HepG2 (cell line): ENCODE measurements at regions not wholly inside any gene's neighbourhood (a gene's known extent, or its start where the extent isn't known, plus 50 kb on each side); places are given as distances from the start of the nearest gene placed in this dataset.

Experiments used
- ADNP ChIP-seq: sonication (generic); formaldehyde crosslinking; IDR thresholded peaks from 2 replicates; pipeline ENCODE4 v1.4.0; 2020; ENCODE audit warnings: missing genetic modification reagents
- DR1 ChIP-seq: sonication (generic); formaldehyde crosslinking; IDR thresholded peaks from 2 replicates; pipeline ENCODE4 v1.8.0; 2021; ENCODE audit warnings: mild to moderate bottlenecking, missing genetic modification reagents, inconsistent platforms
- HDAC1 ChIP-seq: sonication (generic); formaldehyde crosslinking; IDR thresholded peaks from 2 replicates; pipeline ENCODE4 v1.5.1; 2020; ENCODE audit warnings: mild to moderate bottlenecking, missing genetic modification reagents
- HOXA3 ChIP-seq: sonication (generic); formaldehyde crosslinking; IDR thresholded peaks from 2 replicates; pipeline ENCODE4 v1.5.0; 2020; ENCODE audit warnings: missing genetic modification reagents
- HOXA9 ChIP-seq: sonication (generic); formaldehyde crosslinking; IDR thresholded peaks from 2 replicates; pipeline ENCODE4 v1.8.1; 2022; ENCODE audit warnings: missing genetic modification reagents, mild to moderate bottlenecking, moderate library complexity, borderline replicate concordance
- NR3C1 ChIP-seq: sonication (generic); formaldehyde crosslinking; IDR thresholded peaks from 2 replicates; pipeline ENCODE4 v1.4.0; 2020; ENCODE audit warnings: missing genetic modification reagents
- PTBP1 ChIP-seq: fragments of 200-400 bp; formaldehyde crosslinking; IDR thresholded peaks from 2 replicates; pipeline ENCODE4 v1.6.1; 2018; ENCODE audit warnings: low read length, low read depth; ENCODE audit not compliant: poor library complexity, severe bottlenecking
- RARA ChIP-seq: IDR thresholded peaks from 2 replicates; pipeline ENCODE4 v1.6.1; 2016; ENCODE audit warnings: missing genetic modification reagents, missing compliant biosample characterization
- SAFB2 ChIP-seq: sonication (generic); formaldehyde crosslinking; IDR thresholded peaks from 2 replicates; pipeline ENCODE4 v1.5.1; 2020; ENCODE audit warnings: missing genetic modification reagents, low read depth, mild to moderate bottlenecking, borderline replicate concordance
- SOX13 ChIP-seq, 3 experiments: fragments of 450-650 bp in 1 of 3; sonication (generic) in 1 of 3; formaldehyde crosslinking in 1 of 3; IDR thresholded peaks in 2 of 3; conservative IDR thresholded peaks in 1 of 3; 2 replicates each; pipeline versions ENCODE4 v1.5.0 to v1.6.1; 2016 to 2020; ENCODE audit warnings: antibody characterized with exemption in 1 of 3, mild to moderate bottlenecking in 1 of 3, missing compliant biosample characterization in 1 of 3, missing genetic modification reagents in 1 of 3, moderate library complexity in 1 of 3
- SRSF1 ChIP-seq: fragments of 200-400 bp; formaldehyde crosslinking; optimal IDR thresholded peaks from 2 replicates; pipeline ENCODE3; 2017; ENCODE audit warnings: mild to moderate bottlenecking, low read depth, low read length, moderate library complexity
- ZBTB21 ChIP-seq: sonication (generic); formaldehyde crosslinking; IDR thresholded peaks from 2 replicates; pipeline ENCODE4 v1.4.0; 2020; ENCODE audit warnings: missing genetic modification reagents
- ZHX2 ChIP-seq, 2 experiments: sonication (generic) in 1 of 2; formaldehyde crosslinking in 1 of 2; IDR thresholded peaks; 2 replicates each; pipeline versions ENCODE4 v1.6.1 to v1.9.0; 2014 to 2022; ENCODE audit warnings: antibody characterized with exemption in 1 of 2, borderline replicate concordance in 1 of 2, inconsistent platforms in 1 of 2, low read depth in 1 of 2, missing genetic modification reagents in 1 of 2
- ZNF160 ChIP-seq: sonication (generic); formaldehyde crosslinking; IDR thresholded peaks from 2 replicates; pipeline ENCODE4 v1.8.0; 2022; ENCODE audit warnings: mild to moderate bottlenecking, inconsistent platforms, missing genetic modification reagents
- ZNF230 ChIP-seq: sonication (generic); formaldehyde crosslinking; IDR thresholded peaks from 2 replicates; pipeline ENCODE4 v1.4.0; 2020; ENCODE audit warnings: mild to moderate bottlenecking, missing genetic modification reagents
- ZNF280D ChIP-seq: sonication (generic); formaldehyde crosslinking; IDR thresholded peaks from 2 replicates; pipeline ENCODE4 v1.5.1; 2020; ENCODE audit warnings: mild to moderate bottlenecking, missing genetic modification reagents
- ZNF414 ChIP-seq: sonication (generic); formaldehyde crosslinking; IDR thresholded peaks from 2 replicates; pipeline ENCODE4 v1.5.0; 2020; ENCODE audit warnings: missing genetic modification reagents
- ZNF44 ChIP-seq: sonication (generic); formaldehyde crosslinking; IDR thresholded peaks from 2 replicates; pipeline ENCODE4 v1.5.1; 2020; ENCODE audit warnings: mild to moderate bottlenecking, missing genetic modification reagents
- ZNF484 ChIP-seq: sonication (generic); formaldehyde crosslinking; IDR thresholded peaks from 2 replicates; pipeline ENCODE4 v1.5.1; 2020; ENCODE audit warnings: mild to moderate bottlenecking, low read depth, missing genetic modification reagents, borderline replicate concordance
- ZSCAN22 ChIP-seq: sonication (generic); formaldehyde crosslinking; IDR thresholded peaks from 2 replicates; pipeline ENCODE4 v1.4.0; 2020; ENCODE audit warnings: mild to moderate bottlenecking, missing genetic modification reagents

- TF ChIP-seq ADNP (CRISPR knock-in tag), result no peak
- no peak for TF ChIP-seq ZNF230 (CRISPR knock-in tag)
- TF ChIP-seq HOXA3, result peak; percentile 56; the same call in 1 of the 2 replicates
- TF ChIP-seq SRSF1, result no peak
- no peak for TF ChIP-seq ZNF414 (CRISPR knock-in tag)
- peak; percentile 63 for TF ChIP-seq RARA (CRISPR knock-in tag)
- no peak for TF ChIP-seq DR1 (CRISPR knock-in tag)
- no peak for TF ChIP-seq NR3C1
- no peak for TF ChIP-seq ZNF44 (CRISPR knock-in tag)
- no peak for TF ChIP-seq PTBP1
- TF ChIP-seq ZHX2 (IDR thresholded peaks at IDR 0.05; ENCODE audit: low read depth), result no peak
- no peak for TF ChIP-seq ZHX2 (CRISPR knock-in tag; IDR thresholded peaks at IDR 0.05; ENCODE audit: borderline replicate concordance)
- TF ChIP-seq SAFB2 (CRISPR knock-in tag), result no peak
- TF ChIP-seq HDAC1, result peak; percentile 67
- no peak for TF ChIP-seq SOX13 (IDR thresholded peaks at IDR 0.05)
- peak in 1 of 2 experiments; percentile 78; a peak in 2 of 4 replicates for TF ChIP-seq SOX13 (CRISPR knock-in tag; conservative IDR thresholded peaks at IDR 0.05 in 1 of 2, IDR thresholded peaks at IDR 0.05 in 1 of 2)
- no peak for TF ChIP-seq HOXA9 (CRISPR knock-in tag)
- no peak for TF ChIP-seq ZNF160
- TF ChIP-seq ZBTB21, result no peak
- TF ChIP-seq ZSCAN22 (CRISPR knock-in tag), result no peak
- TF ChIP-seq ZNF484 (CRISPR knock-in tag), result no peak
- TF ChIP-seq ZNF280D (CRISPR knock-in tag), result no peak
These were observed 198.6 kb downstream of the MEMO1 start (continued) for GRCh38 chr2:31812051-31812798.
